ENCODE measurements at regions not wholly inside any gene's neighbourhood (a gene's known extent, or its start where the extent isn't known, plus 50 kb on each side); places are given as distances from the start of the nearest gene placed in this dataset.

GRCh38 chr1:60898413-60898812 is 183.9 kb upstream of the NFIA start:
- WGBS = 63% methylated on average over 4 of the region's 4 CpGs
- TF ChIP-seq CTCF (IDR thresholded peaks at IDR 0.05) = no peak
- TF ChIP-seq EP300 (IDR thresholded peaks at IDR 0.05) = no peak
- no peak for TF ChIP-seq POLR2A (IDR thresholded peaks at IDR 0.05)
- no peak for TF ChIP-seq POLR2AphosphoS5 (IDR thresholded peaks at IDR 0.05)
- H3K4me1 ChIP-seq = peaks cover 6% of the 10 kb centered on the region
- no peaks in the 10 kb centered on the region for H3K36me3 ChIP-seq
- no peak overlapping the region for H3K27ac ChIP-seq
- no peaks in the 10 kb centered on the region for H3K9me3 ChIP-seq
- no peaks in the 10 kb centered on the region for H3K27me3 ChIP-seq
- no peak for DNase-seq (ENCODE audit: low spot score in 2 of 2)
- no peak overlapping the region for H3K4me3 ChIP-seq

DNA sequence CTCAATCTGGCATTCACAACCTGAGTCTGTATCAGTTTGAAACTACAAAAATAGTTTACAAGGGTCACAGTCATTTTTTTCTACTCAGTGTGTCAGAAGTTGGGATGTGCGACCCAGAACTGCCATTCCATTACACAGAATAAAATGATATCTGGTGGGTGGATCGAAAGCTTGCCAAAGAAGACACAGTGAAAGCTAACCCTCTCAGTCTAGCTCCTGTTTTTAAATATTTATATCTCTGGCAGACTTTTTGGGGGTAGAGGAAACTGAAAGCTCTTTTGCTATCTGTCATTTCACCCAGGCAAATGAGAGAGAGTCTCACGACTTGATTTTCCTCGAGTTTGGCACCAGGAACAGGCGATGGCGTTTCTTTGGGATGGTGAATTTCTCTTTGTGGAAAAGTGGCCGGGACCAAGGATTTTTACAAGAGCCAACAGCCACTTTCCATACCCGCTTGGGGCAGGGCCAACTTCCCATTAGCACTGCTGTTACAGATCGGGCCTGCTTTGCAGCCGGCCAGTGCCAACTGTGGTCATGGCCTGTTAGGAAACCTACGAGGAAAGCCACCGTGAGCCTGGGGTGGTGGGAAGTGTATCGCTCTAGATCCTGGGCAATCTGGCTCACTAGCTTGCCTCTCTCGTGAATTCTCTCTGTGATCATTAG is 185.5 kb upstream of the NFIA start:
- no peaks in the 10 kb centered on the region for H3K4me1 ChIP-seq
- WGBS = 78% methylated on average over 14 of the region's 14 CpGs
- H3K4me3 ChIP-seq = no peak overlapping the region
- peaks cover 3% of the 10 kb centered on the region for H3K27me3 ChIP-seq
- no peaks in the 10 kb centered on the region for H3K36me3 ChIP-seq
- TF ChIP-seq POLR2AphosphoS5 (IDR thresholded peaks at IDR 0.05) (no peak), CTCF (IDR thresholded peaks at IDR 0.05) (no peak), EP300 (IDR thresholded peaks at IDR 0.05) (no peak), POLR2A (IDR thresholded peaks at IDR 0.05) (no peak)
- H3K9me3 ChIP-seq = no peaks in the 10 kb centered on the region
- no peak for DNase-seq (ENCODE audit: low spot score in 2 of 2)
- H3K27ac ChIP-seq = no peak overlapping the region

DNA sequence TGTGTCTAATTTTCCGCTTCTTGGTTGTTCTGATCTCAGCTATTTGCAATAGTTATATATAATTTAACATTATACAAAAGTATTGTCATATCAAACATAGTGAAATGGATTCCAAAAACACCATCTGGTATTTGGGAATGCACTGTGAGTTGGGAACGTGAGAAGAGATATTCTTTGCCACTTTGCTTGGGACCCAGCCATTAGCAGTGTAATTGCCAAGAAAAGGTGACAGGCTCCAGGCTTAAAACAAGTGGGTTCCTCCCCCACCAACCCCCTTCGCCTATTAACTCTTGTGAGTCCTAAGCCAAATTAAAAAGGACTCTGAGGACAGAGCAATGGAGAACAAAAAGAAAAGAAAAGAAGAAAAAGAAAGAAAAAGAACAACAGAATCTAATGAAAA is 186.7 kb upstream of the NFIA start:
- WGBS = 72% methylated on average over 3 of the region's 3 CpGs
- no peaks in the 10 kb centered on the region for H3K36me3 ChIP-seq
- no peak overlapping the region for H3K4me3 ChIP-seq
- no peaks in the 10 kb centered on the region for H3K4me1 ChIP-seq
- no peak for DNase-seq (ENCODE audit: low spot score in 2 of 2)
- H3K9me3 ChIP-seq = no peaks in the 10 kb centered on the region
- TF ChIP-seq EP300 (IDR thresholded peaks at IDR 0.05) (no peak), CTCF (IDR thresholded peaks at IDR 0.05) (no peak), POLR2AphosphoS5 (IDR thresholded peaks at IDR 0.05) (no peak), POLR2A (IDR thresholded peaks at IDR 0.05) (no peak)
- H3K27me3 ChIP-seq = peaks cover 3% of the 10 kb centered on the region
- H3K27ac ChIP-seq = no peak overlapping the region

DNA sequence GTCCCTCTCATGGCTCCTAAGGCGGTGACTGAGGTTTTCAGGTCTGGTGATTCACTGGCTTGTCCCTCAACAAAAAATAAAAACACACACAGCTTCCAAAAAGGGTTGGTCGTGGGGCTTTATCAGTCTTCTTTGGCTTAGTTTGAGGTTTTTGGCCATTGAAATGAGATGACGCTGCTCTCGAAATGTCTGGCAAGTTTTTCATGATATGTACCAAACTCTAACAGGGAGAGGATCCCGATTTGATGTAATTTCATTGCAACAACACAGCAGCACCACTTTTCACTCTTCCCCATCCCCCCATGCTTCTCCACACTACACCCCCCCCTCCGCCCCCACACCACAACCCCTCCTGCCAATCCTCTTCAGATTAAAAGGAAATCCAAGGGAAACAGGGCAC is 187.1 kb upstream of the NFIA start:
- 86% methylated on average over 6 of the region's 6 CpGs for WGBS

DNA sequence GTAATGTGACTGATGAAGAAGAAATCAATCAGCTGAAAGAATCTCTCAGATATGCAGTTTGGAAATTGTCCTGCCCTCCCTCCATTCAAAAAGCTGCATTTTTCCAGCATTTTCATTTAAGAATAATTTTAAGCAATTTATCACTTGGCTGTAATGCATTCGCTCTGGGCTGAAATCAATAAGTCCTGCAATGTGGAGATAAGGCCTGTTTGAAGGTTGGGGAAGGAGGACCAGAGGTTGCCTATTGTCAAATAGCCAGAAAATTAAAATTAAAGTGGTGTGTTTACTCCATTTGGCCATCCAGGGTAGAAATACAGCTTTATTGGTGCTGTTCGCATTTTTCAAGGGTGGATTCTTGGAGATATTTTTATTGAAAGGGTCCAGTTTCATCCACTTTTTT is 187.6 kb upstream of the NFIA start:
- TF ChIP-seq POLR2A (IDR thresholded peaks at IDR 0.05) = no peak
- no peak for TF ChIP-seq EP300 (IDR thresholded peaks at IDR 0.05)
- TF ChIP-seq POLR2AphosphoS5 (IDR thresholded peaks at IDR 0.05) = no peak
- TF ChIP-seq CTCF (IDR thresholded peaks at IDR 0.05) = no peak
- no peak overlapping the region for H3K4me3 ChIP-seq

More for the DNA sequence above, 187.1 kb upstream of the NFIA start:
- Histone ChIP-seq H3K27ac (no peak overlapping the region), H3K4me1 (no peaks in the 10 kb centered on the region), H3K4me3 (no peak overlapping the region), H3K27me3 (peaks cover 3% of the 10 kb centered on the region), H3K9me3 (no peaks in the 10 kb centered on the region), H3K36me3 (no peaks in the 10 kb centered on the region)
- no peak for TF ChIP-seq EP300 (IDR thresholded peaks at IDR 0.05)
- TF ChIP-seq POLR2A (IDR thresholded peaks at IDR 0.05) = no peak
- no peak for TF ChIP-seq POLR2AphosphoS5 (IDR thresholded peaks at IDR 0.05)
- no peak for TF ChIP-seq CTCF (IDR thresholded peaks at IDR 0.05)
- DNase-seq (ENCODE audit: low spot score in 2 of 2) = no peak

More for the DNA sequence above, 187.6 kb upstream of the NFIA start:
- DNase-seq (ENCODE audit: low spot score in 2 of 2) = no peak
- Histone ChIP-seq H3K27me3 (peaks cover 3% of the 10 kb centered on the region), H3K9me3 (no peaks in the 10 kb centered on the region), H3K4me1 (no peaks in the 10 kb centered on the region), H3K36me3 (no peaks in the 10 kb centered on the region), H3K27ac (no peak overlapping the region)
- 97% methylated on average over 2 of the region's 2 CpGs for WGBS

All from suprapubic skin (tissue), 4 donors.